SIG-M5 (cell line): ENCODE measurements at regions not wholly inside any gene's neighbourhood (a gene's known extent, or its start where the extent isn't known, plus 50 kb on each side); places are given as distances from the start of the nearest gene placed in this dataset.
"Not testable (repeated sequence)": the region's sequence is repeated elsewhere in the genome, so short reads cannot be mapped to it uniquely, and the experiment has no call there.

ENCODE experiments used
- DNase-seq: peaks from one replicate; lab custom pipeline; 2025; lab: John Stamatoyannopoulos, UW

GRCh38 chr1:168490306-168490705 lies 53.5 kb downstream of the XCL2 start:
- DNase-seq = no peak

DNA sequence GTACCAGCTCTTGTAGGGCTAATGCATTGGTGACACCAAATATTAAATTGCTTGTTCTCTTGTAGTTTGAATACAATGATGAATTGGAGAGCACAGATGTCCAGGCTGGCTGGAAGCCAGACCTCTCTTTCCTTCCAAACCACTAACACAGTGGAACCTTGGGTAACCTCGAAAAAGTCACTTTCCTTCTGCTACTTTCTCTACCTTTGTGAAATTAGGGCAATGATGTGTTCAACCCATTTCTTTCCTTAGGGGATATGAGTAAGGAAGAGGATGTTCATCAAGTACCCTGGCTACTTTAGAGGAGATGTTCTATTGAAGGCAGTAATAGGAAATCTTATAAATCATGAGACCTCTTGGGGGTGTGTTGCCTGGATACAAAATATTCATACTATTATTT lies 55.7 kb downstream of the XCL2 start:
- DNase-seq = no peak

DNA sequence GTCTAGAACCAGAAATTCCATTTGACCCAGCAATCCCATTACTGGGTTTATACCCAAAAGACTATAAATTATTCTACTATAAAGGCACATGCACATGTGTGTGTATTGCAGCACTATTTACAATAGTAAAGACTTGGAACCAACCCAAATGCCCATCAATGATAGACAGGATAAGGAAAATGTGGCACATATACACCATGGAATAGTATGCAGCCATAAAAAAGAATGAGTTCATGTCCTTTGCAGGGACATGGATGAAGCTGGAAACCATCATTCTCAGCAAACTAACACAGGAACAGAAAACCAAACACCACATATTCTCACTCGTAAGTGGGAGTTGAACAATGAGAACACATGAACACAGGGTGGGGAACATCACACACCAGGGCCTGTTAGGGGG lies 57.0 kb downstream of the XCL2 start:
- not testable (repeated sequence) for DNase-seq

- DNase-seq = no peak
Observed at GRCh38 chr1:168485048-168485447, 58.7 kb downstream of the XCL2 start.

DNA sequence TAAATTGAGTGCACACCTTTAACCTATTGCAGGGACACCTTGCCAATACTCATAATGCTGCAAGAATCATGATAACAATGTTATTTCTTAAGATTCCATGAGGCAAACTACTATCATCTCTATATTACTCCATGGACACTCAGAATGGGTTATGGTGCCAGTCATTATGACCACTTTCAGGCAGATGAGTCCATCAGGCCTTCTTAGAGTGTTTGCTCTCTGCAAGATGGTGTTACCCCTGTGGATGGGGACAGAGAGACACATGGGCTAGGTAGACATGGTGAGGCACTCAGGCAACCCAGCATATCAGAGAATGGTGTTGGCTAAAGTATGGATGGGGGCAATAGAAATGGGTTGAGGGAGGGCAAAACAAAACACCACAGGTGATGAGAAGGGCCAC lies 59.7 kb downstream of the XCL2 start:
- DNase-seq = no peak

GRCh38 chr1:168483539-168483938 lies 60.3 kb downstream of the XCL2 start:
- DNase-seq = no peak

DNA sequence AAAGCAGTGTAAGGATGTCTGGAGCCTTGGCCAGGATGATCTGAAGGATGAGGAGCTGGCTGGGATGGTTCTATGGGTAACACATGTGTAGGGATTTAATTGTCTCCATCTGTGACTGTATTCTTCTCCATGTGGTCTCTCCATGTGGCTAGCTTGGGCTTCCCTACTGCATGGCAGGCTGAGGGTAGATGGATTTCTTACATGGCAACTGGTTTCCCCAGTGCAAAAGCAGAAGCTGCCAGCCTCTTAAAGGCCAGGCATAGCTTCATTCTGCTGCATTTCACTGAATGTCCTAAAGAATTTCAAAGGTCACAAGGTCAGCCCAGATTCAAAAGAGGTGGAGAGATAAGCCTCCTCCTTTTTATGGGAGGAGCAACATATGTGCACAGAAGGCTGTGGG lies 61.7 kb downstream of the XCL2 start:
- DNase-seq = no peak

DNA sequence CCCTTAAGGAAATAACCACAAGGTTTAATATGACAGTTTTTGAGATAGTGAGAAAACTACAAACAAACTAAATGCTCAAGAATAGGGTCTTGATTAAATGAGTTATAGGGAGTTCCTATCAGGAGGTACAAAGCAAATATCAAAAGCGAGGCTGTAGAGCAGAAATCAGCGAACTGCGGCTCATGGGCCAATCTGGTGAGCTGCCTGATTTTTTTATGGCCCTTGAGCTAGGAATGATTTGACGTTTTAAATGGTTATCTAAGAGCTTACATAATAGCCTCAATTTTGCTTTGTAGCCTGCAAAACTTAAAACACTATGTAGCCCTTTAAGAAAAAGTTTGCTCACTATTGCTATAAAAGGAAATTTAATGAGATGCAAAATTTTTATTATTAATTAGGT lies 62.2 kb downstream of the XCL2 start:
- no peak for DNase-seq

DNA sequence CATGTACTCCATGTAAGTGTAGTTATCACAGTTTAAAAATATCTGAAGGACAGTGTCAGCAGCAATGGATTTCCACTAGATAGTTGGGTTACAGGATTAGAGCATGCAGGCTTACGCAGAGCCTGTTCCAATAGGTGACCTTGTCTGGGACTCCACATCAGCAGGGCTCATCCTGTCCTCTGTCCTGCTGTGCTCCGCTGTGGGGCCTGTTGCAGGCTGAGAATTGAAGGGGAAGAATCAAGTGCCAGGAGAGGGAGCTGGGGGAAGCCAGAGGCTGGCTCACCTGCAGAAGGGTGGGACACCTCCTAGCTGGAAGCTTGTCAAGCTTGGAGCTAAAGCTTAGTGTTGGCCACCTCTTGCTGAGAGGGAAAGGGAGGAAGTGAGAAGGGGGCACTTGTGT lies 62.8 kb downstream of the XCL2 start:
- no peak for DNase-seq

DNA sequence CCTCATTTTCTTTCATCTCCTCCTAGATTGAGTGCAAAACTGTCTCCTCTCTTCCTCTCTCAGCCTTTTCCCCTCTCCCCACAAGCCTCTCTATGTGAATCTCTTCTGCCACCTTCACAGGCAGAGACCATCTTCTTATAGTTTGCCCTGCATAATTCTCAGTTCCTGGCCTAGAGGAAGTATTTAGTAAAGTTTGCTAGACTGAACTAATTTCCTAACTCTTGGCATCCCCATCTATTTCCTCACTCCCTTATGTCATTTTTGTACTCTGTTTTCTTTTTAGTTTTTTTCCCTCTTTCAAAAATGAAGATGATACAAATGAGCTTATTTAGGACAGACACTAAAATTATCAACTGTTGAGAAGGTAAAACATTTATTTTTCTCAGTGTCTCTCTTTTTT lies 66.0 kb downstream of the XCL2 start:
- DNase-seq = no peak

DNA sequence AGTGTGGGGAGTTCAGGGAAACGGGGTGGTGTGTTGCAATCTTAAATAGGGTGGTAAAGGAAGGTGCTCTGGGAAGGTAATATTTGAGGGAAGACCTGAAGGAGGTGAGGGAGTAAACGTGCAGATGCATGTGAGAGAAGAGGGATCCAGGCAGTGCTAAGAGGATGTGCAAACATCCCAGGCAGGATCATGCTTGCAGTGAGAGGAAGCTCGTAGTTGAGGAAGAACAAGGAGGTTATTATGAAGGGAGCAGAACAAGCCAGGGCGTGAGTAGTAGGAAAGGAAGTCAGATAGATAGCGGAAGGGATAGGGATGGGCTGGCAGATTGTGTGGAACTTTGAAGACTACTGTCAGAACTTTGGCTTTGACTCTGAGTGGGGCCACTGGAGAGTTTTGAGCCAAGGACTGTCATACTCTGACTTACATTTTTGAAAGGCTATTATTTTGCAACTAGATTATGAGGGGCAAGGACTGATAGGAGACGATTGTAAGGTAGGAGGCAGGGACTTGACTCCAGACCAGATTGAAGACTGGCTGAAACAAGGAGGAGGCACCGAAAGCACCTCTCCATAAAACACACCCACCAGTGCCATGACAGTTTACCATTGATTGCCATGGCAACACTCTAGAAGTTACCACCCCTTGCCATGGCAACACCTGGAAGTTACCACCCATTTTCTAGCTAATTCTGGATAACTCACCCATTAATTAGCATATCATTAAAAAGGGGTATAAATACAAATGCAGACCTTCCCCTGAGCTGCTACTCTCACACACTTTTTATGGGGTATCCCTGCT lies 67.0 kb downstream of the XCL2 start:
- no peak for DNase-seq

DNA sequence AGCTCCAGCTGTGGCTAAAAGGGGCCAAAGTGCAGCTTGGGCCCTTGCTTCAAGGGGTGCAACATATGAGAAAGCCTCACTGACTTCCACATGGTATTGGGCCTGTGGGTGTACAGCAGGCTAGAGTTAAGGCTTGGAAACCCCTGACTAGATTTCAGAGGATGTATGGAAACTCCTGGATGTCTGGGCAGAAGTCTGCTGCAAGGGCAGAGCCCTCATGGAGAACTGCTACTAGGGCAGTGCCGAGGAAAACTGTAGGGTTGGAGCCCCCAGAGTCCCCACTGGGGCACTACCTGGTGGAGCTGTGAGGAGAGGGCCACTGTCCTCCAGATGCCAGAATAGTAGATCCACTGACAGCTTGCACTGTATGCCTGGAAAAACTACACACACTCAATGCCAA lies 69.5 kb downstream of the XCL2 start:
- DNase-seq = no peak

DNA sequence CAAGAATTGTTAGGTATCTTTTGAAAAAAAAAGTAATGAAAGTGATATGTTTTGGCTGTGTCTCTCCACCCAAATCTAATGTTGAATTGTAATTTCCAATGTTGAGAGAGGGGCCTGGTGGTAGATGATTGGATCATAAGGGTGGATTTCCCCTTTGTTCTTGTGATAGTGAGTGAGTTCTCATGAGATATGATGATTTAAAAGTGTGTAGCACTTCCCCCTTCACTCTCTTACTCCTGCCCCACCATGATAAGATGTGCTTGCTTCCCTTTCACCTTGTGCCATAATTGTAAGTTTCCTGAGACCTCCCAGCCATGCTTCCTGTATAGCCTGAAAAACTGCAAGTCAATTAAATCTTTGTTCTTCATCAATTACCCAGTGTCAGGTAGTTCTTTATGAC lies 70.7 kb downstream of the XCL2 start:
- no peak for DNase-seq

GRCh38 chr1:168472223-168472622 lies 71.6 kb downstream of the XCL2 start:
- DNase-seq = no peak

GRCh38 chr1:168470901-168471431 lies 72.8 kb downstream of the XCL2 start:
- no peak for DNase-seq

GRCh38 chr1:168469690-168470089 lies 74.1 kb downstream of the XCL2 start:
- DNase-seq = no peak

DNA sequence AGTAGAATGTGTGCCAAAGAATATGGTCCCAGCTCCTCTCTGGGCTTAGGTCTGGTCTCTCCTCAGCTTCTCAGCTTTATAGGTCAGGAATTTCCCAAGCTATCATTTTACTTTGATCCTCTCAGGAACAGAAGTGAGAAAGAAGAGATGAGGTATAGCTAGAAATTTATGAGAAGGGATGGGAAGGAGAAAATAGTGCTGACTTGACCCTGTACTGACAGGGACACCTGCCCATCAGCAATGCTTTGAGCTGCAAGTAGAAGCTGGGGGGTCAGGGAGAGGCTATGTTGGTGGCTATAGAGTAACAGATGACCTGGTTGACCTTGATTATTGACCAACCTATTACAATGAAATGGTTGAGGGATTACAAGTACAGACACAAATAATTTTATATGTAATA lies 75.0 kb downstream of the XCL2 start:
- DNase-seq = no peak

DNA sequence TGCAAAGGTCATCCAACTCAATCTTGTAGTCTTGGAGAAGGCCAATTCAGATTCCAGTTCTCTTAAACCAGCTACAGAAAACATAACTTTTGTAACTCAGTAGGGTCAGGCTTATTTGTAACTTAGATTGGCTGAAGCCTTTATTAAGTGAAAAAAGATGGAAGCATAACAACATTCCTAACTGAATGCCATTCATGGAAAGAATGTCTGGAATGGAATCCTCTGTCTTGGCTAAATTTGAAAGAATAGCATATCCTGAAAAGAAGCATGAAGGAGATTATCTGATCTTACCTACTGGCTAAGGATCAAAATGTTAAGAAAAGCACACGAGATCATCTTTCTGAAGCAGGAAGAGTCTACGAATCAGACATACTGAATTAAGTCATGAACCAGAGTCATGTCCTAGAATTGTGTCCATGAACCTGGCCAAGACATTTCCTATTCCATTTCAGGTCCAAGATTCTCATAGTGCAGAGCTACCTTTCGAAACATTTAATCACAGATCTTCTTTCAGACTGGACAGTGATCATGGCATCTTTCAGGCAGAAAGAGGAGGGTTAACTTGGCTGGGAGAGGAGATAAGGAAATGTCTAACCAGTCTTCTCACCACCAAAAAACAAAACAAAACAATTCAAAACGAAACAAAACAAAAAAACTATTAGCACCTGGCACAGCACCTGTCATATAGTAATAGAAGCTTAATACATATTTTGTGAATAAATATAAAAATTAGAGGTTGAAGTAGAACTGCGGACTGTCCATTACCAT lies 75.6 kb downstream of the XCL2 start:
- no peak for DNase-seq

DNA sequence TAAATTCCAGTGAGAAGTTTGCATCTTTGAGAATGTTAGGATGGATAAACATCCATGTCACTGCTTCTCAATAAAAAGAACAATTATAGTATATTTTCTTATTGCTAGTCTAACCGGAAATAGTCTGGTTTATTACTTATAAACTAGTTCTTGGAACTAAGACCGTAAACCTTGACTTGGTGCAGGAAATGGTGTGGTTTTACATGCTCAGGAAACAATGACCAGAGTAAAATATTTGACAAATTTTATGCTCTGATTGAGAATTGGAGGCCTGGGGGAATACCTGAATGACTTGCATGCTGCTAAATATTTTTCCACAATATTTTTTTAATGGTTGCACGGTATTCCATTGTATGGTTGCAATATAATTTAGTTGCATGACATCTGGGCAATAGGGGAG lies 76.3 kb downstream of the XCL2 start:
- DNase-seq = no peak

DNA sequence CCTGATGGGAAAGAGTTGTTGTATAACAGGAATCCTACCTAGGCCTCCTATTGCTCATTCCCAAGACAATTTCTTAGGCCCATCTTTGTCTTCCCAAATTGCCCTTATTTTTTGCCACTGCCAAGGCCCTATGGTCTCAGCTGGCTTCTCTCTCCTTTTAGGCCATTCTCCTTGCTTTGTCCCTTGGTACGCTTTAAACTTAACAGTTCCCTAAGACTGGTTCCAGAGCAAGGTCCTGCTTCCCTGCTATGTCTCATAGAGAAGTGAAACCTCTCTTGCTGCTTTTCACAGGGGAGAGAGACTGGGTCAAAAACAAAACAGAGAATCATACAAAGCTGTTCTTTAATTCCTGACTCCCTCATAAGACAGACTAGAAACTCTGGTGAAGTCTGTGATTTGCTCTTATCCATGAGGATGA lies 77.1 kb downstream of the XCL2 start:
- DNase-seq = no peak

- no peak for DNase-seq
Observed at GRCh38 chr1:168466092-168466713, 77.6 kb downstream of the XCL2 start.

DNA sequence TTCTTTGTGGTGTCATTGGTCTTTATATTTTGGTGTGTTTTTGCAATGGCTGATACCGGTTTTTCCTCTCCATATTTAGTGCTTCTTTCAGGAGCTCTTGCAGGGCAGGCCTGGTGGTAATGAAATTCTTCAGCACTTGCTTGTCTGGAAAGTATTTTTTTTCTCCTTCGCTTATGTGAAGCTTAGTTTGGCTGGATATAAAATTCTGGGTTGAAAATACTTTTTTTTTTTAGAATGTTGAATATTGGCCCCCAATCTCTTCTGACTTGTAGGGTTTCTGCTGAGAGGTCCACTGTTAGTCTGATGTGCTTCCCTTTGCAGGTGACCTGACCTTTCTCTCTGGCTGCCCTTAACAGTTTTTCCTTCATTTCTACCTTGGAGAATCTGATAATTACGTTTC lies 82.7 kb downstream of the XCL2 start:
- DNase-seq = not testable (repeated sequence)

GRCh38 chr1:168457296-168457695 lies 86.5 kb downstream of the XCL2 start:
- DNase-seq = not testable (repeated sequence)
